Ovary (tissue), 3 donors: ENCODE measurements at regions not wholly inside any gene's neighbourhood (a gene's known extent, or its start where the extent isn't known, plus 50 kb on each side); places are given as distances from the start of the nearest gene placed in this dataset.

Source experiments
- EP300 ChIP-seq: sonication (generic); formaldehyde crosslinking; IDR thresholded peaks from one replicate; pipeline ENCODE4 v1.6.1; 2017; ENCODE audit warnings: antibody characterized with exemption
- TF ChIP-seq, protein P1 (sequence below), 3 donors: fragments of 450-650 bp in 2 of 3; fragments of 200-600 bp in 1 of 3; IDR thresholded peaks; one replicate each; pipeline versions ENCODE4 v1.5.1 to v1.8.0; 2016 to 2022; ENCODE audit warnings: antibody characterized with exemption in 3 of 3, mild to moderate bottlenecking in 1 of 3
- donor health status: DM: no; HTN: no; CAD: no.

DNA sequence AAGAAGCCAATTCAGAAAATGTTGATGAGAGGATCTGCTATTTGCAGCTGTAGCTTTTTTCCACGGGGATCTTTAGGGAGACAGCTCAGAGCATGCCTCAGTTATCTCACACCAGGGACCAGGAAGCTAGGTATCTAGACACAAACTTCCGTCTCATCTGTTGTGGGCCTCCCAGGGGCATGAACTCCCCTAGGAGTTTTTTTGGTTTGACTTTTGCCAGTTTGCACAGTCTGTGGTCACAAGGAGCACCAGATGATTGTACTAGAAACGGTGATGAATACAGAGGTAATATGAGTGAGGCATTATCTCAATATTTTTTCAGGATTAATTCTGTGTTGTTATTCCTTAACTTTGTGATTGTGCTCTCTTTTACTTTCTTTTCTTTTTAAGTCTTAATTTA lies 533.2 kb upstream of the SEMA6A start:
- TF ChIP-seq, protein P1, sequence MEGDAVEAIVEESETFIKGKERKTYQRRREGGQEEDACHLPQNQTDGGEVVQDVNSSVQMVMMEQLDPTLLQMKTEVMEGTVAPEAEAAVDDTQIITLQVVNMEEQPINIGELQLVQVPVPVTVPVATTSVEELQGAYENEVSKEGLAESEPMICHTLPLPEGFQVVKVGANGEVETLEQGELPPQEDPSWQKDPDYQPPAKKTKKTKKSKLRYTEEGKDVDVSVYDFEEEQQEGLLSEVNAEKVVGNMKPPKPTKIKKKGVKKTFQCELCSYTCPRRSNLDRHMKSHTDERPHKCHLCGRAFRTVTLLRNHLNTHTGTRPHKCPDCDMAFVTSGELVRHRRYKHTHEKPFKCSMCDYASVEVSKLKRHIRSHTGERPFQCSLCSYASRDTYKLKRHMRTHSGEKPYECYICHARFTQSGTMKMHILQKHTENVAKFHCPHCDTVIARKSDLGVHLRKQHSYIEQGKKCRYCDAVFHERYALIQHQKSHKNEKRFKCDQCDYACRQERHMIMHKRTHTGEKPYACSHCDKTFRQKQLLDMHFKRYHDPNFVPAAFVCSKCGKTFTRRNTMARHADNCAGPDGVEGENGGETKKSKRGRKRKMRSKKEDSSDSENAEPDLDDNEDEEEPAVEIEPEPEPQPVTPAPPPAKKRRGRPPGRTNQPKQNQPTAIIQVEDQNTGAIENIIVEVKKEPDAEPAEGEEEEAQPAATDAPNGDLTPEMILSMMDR (IDR thresholded peaks at IDR 0.05) = no peak
- no peak for TF ChIP-seq EP300
